ENCODE measurements at regions not wholly inside any gene's neighbourhood (a gene's known extent, or its start where the extent isn't known, plus 50 kb on each side); places are given as distances from the start of the nearest gene placed in this dataset.

DNA sequence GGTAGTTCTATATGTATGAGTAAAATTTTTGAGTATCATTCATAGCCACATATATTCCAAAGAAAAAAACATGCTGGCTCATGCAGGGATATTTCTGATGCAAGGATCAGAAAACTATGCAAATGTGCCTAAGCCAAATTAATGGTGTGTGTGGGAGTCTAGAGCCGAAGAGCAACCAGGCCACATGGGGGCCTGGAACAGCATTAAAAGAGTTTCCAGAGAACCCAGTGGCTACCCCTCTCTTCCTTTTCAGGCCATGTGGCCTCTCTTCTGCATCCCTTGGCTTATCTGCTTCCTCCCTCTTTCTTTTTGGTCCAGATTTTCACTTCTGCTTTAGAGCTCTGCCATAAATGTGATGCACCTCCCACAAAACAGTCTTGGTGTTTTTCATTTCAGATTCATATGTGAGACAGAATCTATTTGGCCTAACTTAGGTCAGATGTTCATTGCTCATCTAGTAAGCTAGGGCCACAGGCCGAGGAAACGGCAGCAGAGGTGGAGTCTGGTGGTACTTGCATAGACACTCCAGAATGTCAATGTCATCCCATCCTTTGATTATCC lies 300.0 kb downstream of the SH3GL2 start:
- TF ChIP-seq EP300 (IDR thresholded peaks at IDR 0.05) (no peak), EHF (CRISPR knock-in tag; IDR thresholded peaks at IDR 0.05) (no peak), MAZ (IDR thresholded peaks at IDR 0.05; ENCODE audit: borderline replicate concordance, low read depth, low read length) (no peak), HDAC2 (IDR thresholded peaks at IDR 0.05) (no peak)
- TF ChIP-seq, protein P1, sequence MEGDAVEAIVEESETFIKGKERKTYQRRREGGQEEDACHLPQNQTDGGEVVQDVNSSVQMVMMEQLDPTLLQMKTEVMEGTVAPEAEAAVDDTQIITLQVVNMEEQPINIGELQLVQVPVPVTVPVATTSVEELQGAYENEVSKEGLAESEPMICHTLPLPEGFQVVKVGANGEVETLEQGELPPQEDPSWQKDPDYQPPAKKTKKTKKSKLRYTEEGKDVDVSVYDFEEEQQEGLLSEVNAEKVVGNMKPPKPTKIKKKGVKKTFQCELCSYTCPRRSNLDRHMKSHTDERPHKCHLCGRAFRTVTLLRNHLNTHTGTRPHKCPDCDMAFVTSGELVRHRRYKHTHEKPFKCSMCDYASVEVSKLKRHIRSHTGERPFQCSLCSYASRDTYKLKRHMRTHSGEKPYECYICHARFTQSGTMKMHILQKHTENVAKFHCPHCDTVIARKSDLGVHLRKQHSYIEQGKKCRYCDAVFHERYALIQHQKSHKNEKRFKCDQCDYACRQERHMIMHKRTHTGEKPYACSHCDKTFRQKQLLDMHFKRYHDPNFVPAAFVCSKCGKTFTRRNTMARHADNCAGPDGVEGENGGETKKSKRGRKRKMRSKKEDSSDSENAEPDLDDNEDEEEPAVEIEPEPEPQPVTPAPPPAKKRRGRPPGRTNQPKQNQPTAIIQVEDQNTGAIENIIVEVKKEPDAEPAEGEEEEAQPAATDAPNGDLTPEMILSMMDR (IDR thresholded peaks at IDR 0.05), result no peak
- TF ChIP-seq, protein P2, sequence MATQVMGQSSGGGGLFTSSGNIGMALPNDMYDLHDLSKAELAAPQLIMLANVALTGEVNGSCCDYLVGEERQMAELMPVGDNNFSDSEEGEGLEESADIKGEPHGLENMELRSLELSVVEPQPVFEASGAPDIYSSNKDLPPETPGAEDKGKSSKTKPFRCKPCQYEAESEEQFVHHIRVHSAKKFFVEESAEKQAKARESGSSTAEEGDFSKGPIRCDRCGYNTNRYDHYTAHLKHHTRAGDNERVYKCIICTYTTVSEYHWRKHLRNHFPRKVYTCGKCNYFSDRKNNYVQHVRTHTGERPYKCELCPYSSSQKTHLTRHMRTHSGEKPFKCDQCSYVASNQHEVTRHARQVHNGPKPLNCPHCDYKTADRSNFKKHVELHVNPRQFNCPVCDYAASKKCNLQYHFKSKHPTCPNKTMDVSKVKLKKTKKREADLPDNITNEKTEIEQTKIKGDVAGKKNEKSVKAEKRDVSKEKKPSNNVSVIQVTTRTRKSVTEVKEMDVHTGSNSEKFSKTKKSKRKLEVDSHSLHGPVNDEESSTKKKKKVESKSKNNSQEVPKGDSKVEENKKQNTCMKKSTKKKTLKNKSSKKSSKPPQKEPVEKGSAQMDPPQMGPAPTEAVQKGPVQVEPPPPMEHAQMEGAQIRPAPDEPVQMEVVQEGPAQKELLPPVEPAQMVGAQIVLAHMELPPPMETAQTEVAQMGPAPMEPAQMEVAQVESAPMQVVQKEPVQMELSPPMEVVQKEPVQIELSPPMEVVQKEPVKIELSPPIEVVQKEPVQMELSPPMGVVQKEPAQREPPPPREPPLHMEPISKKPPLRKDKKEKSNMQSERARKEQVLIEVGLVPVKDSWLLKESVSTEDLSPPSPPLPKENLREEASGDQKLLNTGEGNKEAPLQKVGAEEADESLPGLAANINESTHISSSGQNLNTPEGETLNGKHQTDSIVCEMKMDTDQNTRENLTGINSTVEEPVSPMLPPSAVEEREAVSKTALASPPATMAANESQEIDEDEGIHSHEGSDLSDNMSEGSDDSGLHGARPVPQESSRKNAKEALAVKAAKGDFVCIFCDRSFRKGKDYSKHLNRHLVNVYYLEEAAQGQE (IDR thresholded peaks at IDR 0.05), result no peak

All from A549 (cell line).